Endothelial cell of umbilical vein (primary cell): ENCODE measurements at regions not wholly inside any gene's neighbourhood (a gene's known extent, or its start where the extent isn't known, plus 50 kb on each side); places are given as distances from the start of the nearest gene placed in this dataset.

Source experiments
- BruUV-seq: library from RNA; stranded (reverse); fragments of 400-500 nt; replicated peaks from 2 replicates; lab custom pipeline; 2021; lab: Mats Ljungman, UMichigan
- CTCF ChIA-PET: fragments of 300-600, 350-600 bp; sonication (Branson Sonifier 250); formaldehyde crosslinking; loops from one replicate; lab custom pipeline; 2021; ENCODE audit warnings: antibody characterized with exemption, inconsistent platforms; lab: Charles Lee
- POLR2A ChIA-PET: fragments of 300-600, 350-600 bp; sonication (Branson Sonifier 250); formaldehyde crosslinking; loops from one replicate; lab custom pipeline; 2021; ENCODE audit warnings: antibody characterized with exemption, inconsistent platforms; lab: Charles Lee
- DNase-seq: peaks from one replicate; pipeline ENCODE4 v3.0.0-alpha.2; 2011; ENCODE audit warnings: low read depth, low spot score
- FAIRE-seq: peaks from 2 replicates; lab custom pipeline; 2011; peaks lifted over from hg19 to GRCh38; lab: Jason Lieb, UNC
- H2AFZ ChIP-seq: 2 replicates; pipeline ENCODE4 v1.6.0; 2012; ENCODE audit warnings: low read depth, low read length, control low read depth, inconsistent platforms
- H3K27ac ChIP-seq: 2 replicates; pipeline ENCODE4 v1.5.1; 2011; ENCODE audit warnings: low read depth, mild to moderate bottlenecking, control low read depth, low read length, moderate library complexity; ENCODE audit not compliant: insufficient read depth
- H3K27me3 ChIP-seq, 2 experiments: 2 replicates each; pipeline versions ENCODE4 v1.6.0 to v1.6.1; 2011; ENCODE audit warnings: low read length in 2 of 2, mixed read lengths in 1 of 2; ENCODE audit not compliant: control insufficient read depth in 2 of 2, insufficient read depth in 2 of 2
- H3K36me3 ChIP-seq, 2 experiments: 2 replicates in 1 of 2; 3 replicates in 1 of 2; pipeline ENCODE4 v1.5.1; 2011; ENCODE audit warnings: low read length in 2 of 2, mild to moderate bottlenecking in 1 of 2, moderate library complexity in 1 of 2; ENCODE audit not compliant: control insufficient read depth in 2 of 2, insufficient read depth in 2 of 2; ENCODE audit errors: extremely low read depth in 1 of 2
- H3K4me1 ChIP-seq: 3 replicates; pipeline ENCODE4 v1.5.1; 2011; ENCODE audit warnings: mild to moderate bottlenecking, low read length; ENCODE audit not compliant: control insufficient read depth, insufficient read depth; ENCODE audit errors: extremely low read depth
- H3K4me2 ChIP-seq: 2 replicates; pipeline ENCODE4 v1.6.1; 2011; ENCODE audit warnings: low read length, control low read depth, mixed read lengths; ENCODE audit not compliant: insufficient read depth
- H3K4me3 ChIP-seq, 3 experiments: fragments of 200-600 bp in 1 of 3; sonication (generic), shearing (Covaris generic) in 1 of 3; replicated peaks in 1 of 3; 2 replicates each; pipeline ENCODE4 v1.5.1; 2011 to 2016; ENCODE audit warnings: control low read depth in 3 of 3, low read length in 3 of 3, mild to moderate bottlenecking in 2 of 3, inconsistent platforms in 1 of 3, low read depth in 1 of 3, moderate library complexity in 1 of 3; ENCODE audit not compliant: insufficient read depth in 1 of 3
- H3K79me2 ChIP-seq: 2 replicates; pipeline ENCODE4 v1.6.0; 2012; ENCODE audit warnings: low read length, inconsistent platforms; ENCODE audit not compliant: control insufficient read depth, insufficient read depth
- H3K9ac ChIP-seq: replicated peaks from 2 replicates; pipeline ENCODE3; 2011; ENCODE audit warnings: low read length, control low read depth; ENCODE audit not compliant: insufficient read depth; ENCODE audit errors: extremely low read depth
- H3K9me1 ChIP-seq: replicated peaks from 3 replicates; pipeline ENCODE4 v1.6.0; 2011; ENCODE audit warnings: mild to moderate bottlenecking, low read length; ENCODE audit not compliant: control insufficient read depth, insufficient read depth; ENCODE audit errors: extremely low read depth
- H3K9me3 ChIP-seq: replicated peaks from 2 replicates; pipeline ENCODE4 v1.5.1; 2012; ENCODE audit warnings: low read length, inconsistent platforms; ENCODE audit not compliant: control insufficient read depth, insufficient read depth
- H4K20me1 ChIP-seq: replicated peaks from 2 replicates; pipeline ENCODE3; 2011; ENCODE audit warnings: mild to moderate bottlenecking, low read length; ENCODE audit not compliant: control insufficient read depth, insufficient read depth; ENCODE audit errors: extremely low read depth
- CTCF ChIP-seq, 2 donors: IDR thresholded peaks; 1 replicate in 1 of 2; 2 replicates in 1 of 2; pipeline ENCODE4 v1.5.1; 2011; ENCODE audit warnings: low read length in 2 of 2, mild to moderate bottlenecking in 2 of 2, moderate library complexity in 2 of 2, control low read depth in 1 of 2, inconsistent platforms in 1 of 2, low read depth in 1 of 2; ENCODE audit not compliant: insufficient read depth in 1 of 2; ENCODE audit errors: extremely low read depth in 1 of 2
- EZH2 ChIP-seq: IDR thresholded peaks from 2 replicates; pipeline ENCODE4 v1.6.1; 2012; ENCODE audit warnings: borderline replicate concordance, low read depth, mild to moderate bottlenecking, moderate library complexity, low read length, inconsistent platforms; ENCODE audit not compliant: severe bottlenecking
- FOS ChIP-seq: IDR thresholded peaks from 2 replicates; pipeline ENCODE4 v1.6.1; 2011; ENCODE audit warnings: mild to moderate bottlenecking, low read length, moderate library complexity, borderline replicate concordance; ENCODE audit not compliant: insufficient read depth
- GATA2 ChIP-seq: IDR thresholded peaks from 2 replicates; pipeline ENCODE4 v1.7.0; 2011; ENCODE audit warnings: low read depth, mild to moderate bottlenecking, moderate library complexity, mixed read lengths, low read length; ENCODE audit not compliant: insufficient read length, insufficient read depth
- JUN ChIP-seq: IDR thresholded peaks from 2 replicates; pipeline ENCODE4 v1.6.1; 2011; ENCODE audit warnings: borderline replicate concordance, low read depth; ENCODE audit not compliant: insufficient read length, insufficient read depth
- MAX ChIP-seq: IDR thresholded peaks from 2 replicates; pipeline ENCODE4 v1.6.1; 2011; ENCODE audit not compliant: insufficient read depth, insufficient read length
- MYC ChIP-seq: IDR thresholded peaks from one replicate; pipeline ENCODE4 v1.6.1; 2011; ENCODE audit warnings: mild to moderate bottlenecking, low read depth, low read length
- POLR2A ChIP-seq: IDR thresholded peaks from 2 replicates; pipeline ENCODE4 v1.6.1; 2012; ENCODE audit warnings: low read depth, mild to moderate bottlenecking, control low read depth, low read length
- POLR2AphosphoS5 ChIP-seq: IDR thresholded peaks from 2 replicates; pipeline ENCODE4 v1.6.1; 2012; ENCODE audit warnings: low read depth, mild to moderate bottlenecking, control low read depth, low read length, moderate library complexity; ENCODE audit not compliant: insufficient read depth
- dilution Hi-C: fragments of 300-500 bp; cut with MboI; formaldehyde crosslinking; loops from one replicate; pipeline ENCODE4 v1.15.0; 2019; ENCODE audit warnings: low sequenced_read_pairs; ENCODE audit not compliant: extremely low pct_ligation_motif_present
- intact Hi-C: fragments of 100-400 bp; cut with micrococcal nuclease; formaldehyde crosslinking; loops from one replicate; pipeline ENCODE4 v1.10.0; 2022

- POLR2A ChIA-PET, result no interaction called here
- FAIRE-seq, result no peak
- H3K27me3 ChIP-seq, result no peaks in the 10 kb centered on the region
- no peak overlapping the region for H3K9ac ChIP-seq
- no peak overlapping the region for H3K4me3 ChIP-seq
- no peak overlapping the region for H3K4me2 ChIP-seq
- H3K4me1 ChIP-seq, result peaks cover 11% of the 10 kb centered on the region
- TF ChIP-seq FOS, result no peak
- no peak for TF ChIP-seq GATA2
- no peak for TF ChIP-seq POLR2AphosphoS5
- no peak for TF ChIP-seq MAX
- TF ChIP-seq JUN, result no peak
- TF ChIP-seq EZH2, result no peak
- no peak for TF ChIP-seq MYC
- no peak for TF ChIP-seq CTCF (IDR thresholded peaks at IDR 0.05; ENCODE audit: extremely low read depth in 1 of 2, insufficient read depth in 1 of 2, low read depth in 1 of 2, low read length in 2 of 2)
- TF ChIP-seq POLR2A, result no peak
- dilution Hi-C loops, result no loop called here
- no peaks in the 10 kb centered on the region for H3K9me1 ChIP-seq
- no peaks in the 10 kb centered on the region for H3K79me2 ChIP-seq
- H2AFZ ChIP-seq, result no peak overlapping the region
- no peak for DNase-seq
- BruUV-seq, result no TSS peak
- no peaks in the 10 kb centered on the region for H4K20me1 ChIP-seq
- CTCF ChIA-PET, result no interaction called here
- intact Hi-C loops, result no loop called here
- H3K9me3 ChIP-seq, result no peaks in the 10 kb centered on the region
- no peaks in the 10 kb centered on the region for H3K36me3 ChIP-seq
- no peak overlapping the region for H3K27ac ChIP-seq
Measured at GRCh38 chr1:244176201-244176600, 125.1 kb downstream of the ZBTB18 start.
